ENCODE measurements at regions not wholly inside any gene's neighbourhood (a gene's known extent, or its start where the extent isn't known, plus 50 kb on each side); places are given as distances from the start of the nearest gene placed in this dataset.

GRCh38 chr1:198399452-198399851 lies 141.0 kb downstream of the ATP6V1G3 start:
- TF ChIP-seq, protein P1, sequence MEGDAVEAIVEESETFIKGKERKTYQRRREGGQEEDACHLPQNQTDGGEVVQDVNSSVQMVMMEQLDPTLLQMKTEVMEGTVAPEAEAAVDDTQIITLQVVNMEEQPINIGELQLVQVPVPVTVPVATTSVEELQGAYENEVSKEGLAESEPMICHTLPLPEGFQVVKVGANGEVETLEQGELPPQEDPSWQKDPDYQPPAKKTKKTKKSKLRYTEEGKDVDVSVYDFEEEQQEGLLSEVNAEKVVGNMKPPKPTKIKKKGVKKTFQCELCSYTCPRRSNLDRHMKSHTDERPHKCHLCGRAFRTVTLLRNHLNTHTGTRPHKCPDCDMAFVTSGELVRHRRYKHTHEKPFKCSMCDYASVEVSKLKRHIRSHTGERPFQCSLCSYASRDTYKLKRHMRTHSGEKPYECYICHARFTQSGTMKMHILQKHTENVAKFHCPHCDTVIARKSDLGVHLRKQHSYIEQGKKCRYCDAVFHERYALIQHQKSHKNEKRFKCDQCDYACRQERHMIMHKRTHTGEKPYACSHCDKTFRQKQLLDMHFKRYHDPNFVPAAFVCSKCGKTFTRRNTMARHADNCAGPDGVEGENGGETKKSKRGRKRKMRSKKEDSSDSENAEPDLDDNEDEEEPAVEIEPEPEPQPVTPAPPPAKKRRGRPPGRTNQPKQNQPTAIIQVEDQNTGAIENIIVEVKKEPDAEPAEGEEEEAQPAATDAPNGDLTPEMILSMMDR (optimal IDR thresholded peaks at IDR 0.05 in 1 of 3, IDR thresholded peaks at IDR 0.05 in 1 of 3, conservative IDR thresholded peaks at IDR 0.05 in 1 of 3; ENCODE audit: extremely low read depth in 1 of 3, insufficient read depth in 2 of 3, low read length in 3 of 3), result no peak
- TF ChIP-seq EZH2 (IDR thresholded peaks at IDR 0.05; ENCODE audit: low read length), result no peak
